ENCODE measurements at regions not wholly inside any gene's neighbourhood (a gene's known extent, or its start where the extent isn't known, plus 50 kb on each side); places are given as distances from the start of the nearest gene placed in this dataset.
A peak's percentile ranks its signal among the peaks of the same experiment; 100 is the strongest.
"Not testable (repeated sequence)": the region's sequence is repeated elsewhere in the genome, so short reads cannot be mapped to it uniquely, and the experiment has no call there.

GRCh38 chr1:222938986-222939385 is 124.1 kb downstream of the DISP1 start:
- no peak overlapping the region for H3K4me3 ChIP-seq (ENCODE audit: low read depth, low read length)
- DNase-seq (ENCODE audit: low read depth) = no peak

DNA sequence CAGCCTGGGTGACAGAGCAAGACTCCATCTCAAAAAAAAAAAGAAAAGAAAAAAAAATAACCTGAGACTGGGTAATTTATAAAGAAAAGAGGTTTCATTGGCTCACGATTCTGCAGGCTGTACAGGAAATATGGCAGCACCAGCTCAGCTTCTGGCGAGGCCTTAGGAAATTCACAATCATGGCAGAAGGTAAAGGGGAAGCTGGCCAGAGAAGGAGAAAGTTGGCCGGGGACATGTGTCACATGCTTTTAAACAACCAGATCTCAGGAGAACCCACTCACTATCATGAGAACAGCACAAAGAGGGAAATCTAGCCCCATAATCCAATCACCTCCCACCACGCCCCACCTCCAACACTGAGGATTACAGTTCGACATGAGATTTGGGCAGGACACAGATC is 125.3 kb downstream of the DISP1 start:
- no peak overlapping the region for H3K4me3 ChIP-seq (ENCODE audit: low read depth, low read length)
- no peak for DNase-seq (ENCODE audit: low read depth)

- no peak overlapping the region for H3K4me3 ChIP-seq (ENCODE audit: low read depth, low read length)
Observed at GRCh38 chr1:222940906-222941305, 126.1 kb downstream of the DISP1 start.

DNA sequence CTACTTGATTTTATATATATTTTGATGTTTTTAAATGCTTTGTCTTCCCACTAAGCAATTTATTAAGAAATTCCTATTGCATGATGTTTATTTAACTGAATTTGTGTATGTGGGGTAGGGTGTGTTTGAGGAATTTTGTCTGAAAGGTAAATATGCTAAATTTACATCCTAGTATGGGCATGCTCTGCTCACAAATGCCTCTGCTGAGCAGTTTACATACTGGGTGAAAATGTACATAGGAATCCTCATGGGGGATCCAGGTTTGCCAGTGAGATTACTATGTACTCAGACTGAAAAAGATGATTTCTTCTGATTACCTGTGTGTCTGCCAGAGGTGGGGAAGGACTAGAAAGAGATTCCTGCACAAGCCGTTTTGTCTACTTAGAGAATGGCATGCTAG is 126.6 kb downstream of the DISP1 start:
- DNase-seq (ENCODE audit: low read depth) = no peak
- no peak overlapping the region for H3K4me3 ChIP-seq (ENCODE audit: low read depth, low read length)

More at GRCh38 chr1:222940906-222941305, 126.1 kb downstream of the DISP1 start:
- no peak for DNase-seq (ENCODE audit: low read depth)

- no peak overlapping the region for H3K4me3 ChIP-seq (ENCODE audit: low read depth, low read length)
- DNase-seq (ENCODE audit: low read depth) = no peak
Observed at GRCh38 chr1:222946436-222946835, 131.6 kb downstream of the DISP1 start.

DNA sequence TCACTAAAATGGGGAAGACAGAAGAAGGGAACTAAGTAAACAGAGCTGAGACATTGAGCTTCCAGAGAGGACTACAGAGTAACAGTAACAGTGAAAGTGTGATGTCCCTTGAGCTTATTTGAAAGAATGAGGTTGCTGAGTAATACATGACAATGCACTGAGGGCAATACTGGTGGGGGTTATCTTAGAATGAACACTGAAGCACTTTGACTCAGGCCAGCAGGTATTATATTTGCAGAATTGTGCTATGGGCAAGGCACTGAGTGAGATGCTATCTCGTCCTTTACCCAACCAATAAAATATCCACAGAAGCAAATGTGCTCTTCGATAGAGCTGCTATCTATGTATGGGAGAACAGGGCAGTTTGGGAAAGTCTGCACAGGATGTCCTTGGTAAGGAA is 133.2 kb downstream of the DISP1 start:
- no peak overlapping the region for H3K4me3 ChIP-seq (ENCODE audit: low read depth, low read length)

DNA sequence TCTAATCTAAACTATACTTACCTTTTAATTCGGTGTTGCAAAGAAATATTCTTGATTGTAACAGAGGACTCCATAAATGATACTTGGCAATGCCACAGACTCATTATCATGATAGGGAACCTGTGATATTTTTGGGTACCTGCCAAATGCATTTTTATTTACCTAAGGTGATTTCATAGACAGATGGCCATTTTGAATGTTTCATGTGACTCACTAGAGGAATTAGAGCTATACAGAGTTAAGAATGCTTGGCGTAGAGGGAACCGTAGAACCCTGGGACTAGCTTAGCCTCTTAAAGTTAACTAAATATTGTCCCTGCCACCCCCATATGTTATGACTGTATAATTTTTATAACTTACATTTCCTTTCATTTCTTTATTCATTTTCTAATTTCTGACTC is 136.1 kb downstream of the DISP1 start:
- DNase-seq (ENCODE audit: low read depth) = no peak
- H3K4me3 ChIP-seq (ENCODE audit: low read depth, low read length) = no peak overlapping the region

More for the DNA sequence above, 133.2 kb downstream of the DISP1 start:
- no peak for DNase-seq (ENCODE audit: low read depth)

DNA sequence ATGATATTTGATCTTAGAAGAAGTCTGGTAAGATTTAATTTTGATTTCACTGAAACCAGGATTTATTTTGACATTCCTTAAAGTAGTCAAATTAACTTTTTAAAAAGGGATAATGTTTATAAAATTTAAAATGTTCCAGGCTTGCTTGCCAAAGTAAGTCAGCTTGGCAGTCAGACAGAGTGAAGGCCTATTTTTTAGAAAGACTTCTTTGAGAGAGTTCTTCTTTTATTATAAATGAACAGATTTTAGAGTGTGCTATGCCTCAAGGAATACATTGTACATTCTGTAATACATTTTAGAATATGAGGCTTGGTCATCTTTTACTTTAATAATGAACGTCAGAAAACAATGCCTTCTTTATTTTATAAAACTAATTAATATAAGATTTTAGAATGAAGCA is 138.7 kb downstream of the DISP1 start:
- no peak for DNase-seq (ENCODE audit: low read depth)
- H3K4me3 ChIP-seq (ENCODE audit: low read depth, low read length) = no peak overlapping the region

DNA sequence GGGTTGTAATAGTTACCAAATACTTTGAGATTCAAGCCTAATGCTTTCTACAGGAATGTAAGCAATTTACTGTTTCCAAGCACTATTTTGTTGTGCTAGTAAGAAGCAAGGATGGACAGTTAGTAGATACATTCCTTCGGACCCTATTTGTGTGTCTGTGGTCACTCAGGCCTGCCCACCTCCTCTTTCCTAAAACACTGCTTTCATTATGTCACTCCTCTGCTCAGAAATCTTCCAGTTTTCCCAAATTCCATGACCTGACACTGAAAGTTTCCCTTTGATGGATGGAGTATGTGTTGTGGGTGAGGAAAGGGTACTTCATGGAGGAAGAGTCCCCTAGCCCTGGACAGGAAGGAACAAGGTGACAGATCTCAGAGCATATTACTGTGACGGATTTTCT is 141.1 kb downstream of the DISP1 start:
- DNase-seq (ENCODE audit: low read depth) = no peak
- H3K4me3 ChIP-seq (ENCODE audit: low read depth, low read length) = no peak overlapping the region

DNA sequence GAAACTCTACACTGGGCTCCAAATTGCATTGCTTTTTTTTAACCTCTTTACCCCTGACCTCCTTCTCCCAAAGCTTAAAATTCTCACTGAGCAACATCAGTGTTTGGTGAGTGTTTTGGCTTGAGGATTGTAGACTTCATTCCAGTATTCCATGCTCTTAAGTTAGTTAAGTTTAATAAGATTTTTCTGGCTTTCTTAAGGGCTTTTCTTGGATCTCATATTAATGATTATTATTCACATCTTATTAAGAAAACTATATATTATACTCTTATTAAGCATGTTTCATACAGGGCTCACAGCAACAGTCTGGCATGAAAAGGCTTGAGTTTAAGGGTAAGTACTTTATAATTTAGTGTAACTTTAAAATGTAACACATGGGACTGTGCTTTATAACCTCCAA is 141.8 kb downstream of the DISP1 start:
- DNase-seq (ENCODE audit: low read depth) = no peak
- H3K4me3 ChIP-seq (ENCODE audit: low read depth, low read length) = no peak overlapping the region

DNA sequence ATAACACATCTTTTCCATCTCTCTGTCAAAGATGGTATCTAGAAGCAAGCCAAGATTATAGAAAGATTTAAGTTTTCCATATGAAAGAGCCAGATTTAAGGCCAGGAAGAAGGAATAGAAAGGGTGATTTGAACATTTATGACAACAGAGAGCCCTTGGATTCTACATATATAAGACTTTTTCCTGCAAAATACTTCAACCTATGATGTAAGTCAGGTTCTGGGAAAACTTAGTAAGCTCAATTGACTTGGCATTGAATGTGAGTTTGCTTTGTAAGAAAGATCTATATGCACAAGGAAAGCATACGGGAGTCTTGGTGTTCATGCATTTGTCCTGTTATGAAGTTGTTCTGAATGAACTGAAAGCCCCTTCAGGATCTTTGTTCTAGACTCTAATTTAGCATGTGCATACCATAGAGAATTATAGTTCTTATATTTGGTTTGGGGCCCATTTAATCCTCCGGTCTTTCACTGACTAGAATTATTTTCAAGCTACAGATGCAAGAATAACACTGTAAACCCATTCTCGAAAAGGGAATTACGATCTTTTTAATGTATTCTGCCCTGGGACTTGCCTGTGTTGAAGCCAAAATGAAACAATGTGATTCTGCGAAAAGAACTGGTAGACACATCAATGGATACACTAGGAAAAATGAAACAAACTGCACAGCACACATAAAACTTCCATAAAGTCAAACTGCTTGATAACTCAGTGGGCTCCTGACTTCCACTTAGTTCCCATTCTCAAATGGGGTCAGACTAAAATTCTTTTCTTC is 152.8 kb downstream of the DISP1 start:
- no peak overlapping the region for H3K4me3 ChIP-seq (ENCODE audit: low read depth, low read length)
- DNase-seq (ENCODE audit: low read depth) = peak; percentile 6

- H3K4me3 ChIP-seq (ENCODE audit: low read depth, low read length) = no peak overlapping the region
- DNase-seq (ENCODE audit: low read depth) = no peak
Observed at GRCh38 chr1:222970040-222970439, 155.2 kb downstream of the DISP1 start.

- DNase-seq (ENCODE audit: low read depth) = no peak
- H3K4me3 ChIP-seq (ENCODE audit: low read depth, low read length) = no peak overlapping the region
Observed at GRCh38 chr1:222970711-222971110, 155.9 kb downstream of the DISP1 start.

GRCh38 chr1:222971146-222971545 is 156.3 kb downstream of the DISP1 start:
- DNase-seq (ENCODE audit: low read depth) = no peak
- H3K4me3 ChIP-seq (ENCODE audit: low read depth, low read length) = no peak overlapping the region

DNA sequence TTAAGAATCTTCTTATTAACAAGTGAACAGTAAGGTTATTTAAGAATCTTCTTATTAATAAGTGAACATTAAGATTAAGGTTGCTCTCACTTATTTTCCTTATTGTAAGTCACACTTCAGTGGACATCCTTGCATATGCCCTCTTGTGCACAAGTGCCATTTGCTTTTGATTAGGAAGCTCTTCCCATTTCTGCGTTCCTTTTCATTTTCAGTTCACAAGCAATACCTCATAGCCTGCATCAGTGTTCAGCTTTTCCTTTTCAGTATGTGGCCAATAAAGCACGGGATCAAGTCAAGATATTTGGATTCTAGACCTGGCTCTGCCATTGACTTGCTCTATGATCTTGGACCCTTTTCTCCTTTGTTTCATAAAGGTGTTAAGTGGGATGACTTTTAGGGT is 158.7 kb downstream of the DISP1 start:
- H3K4me3 ChIP-seq (ENCODE audit: low read depth, low read length) = no peak overlapping the region
- no peak for DNase-seq (ENCODE audit: low read depth)

GRCh38 chr1:222974496-222974895 is 159.7 kb downstream of the DISP1 start:
- H3K4me3 ChIP-seq (ENCODE audit: low read depth, low read length) = no peak overlapping the region
- DNase-seq (ENCODE audit: low read depth) = peak; percentile 90

- DNase-seq (ENCODE audit: low read depth) = peak; percentile 8
Observed at GRCh38 chr1:222975472-222976122, 160.8 kb downstream of the DISP1 start.

GRCh38 chr1:222976453-222976852 is 161.6 kb downstream of the DISP1 start:
- peak; percentile 10 for DNase-seq (ENCODE audit: low read depth)
- H3K4me3 ChIP-seq (ENCODE audit: low read depth, low read length) = no peak overlapping the region

More at GRCh38 chr1:222975472-222976122, 160.8 kb downstream of the DISP1 start:
- no peak overlapping the region for H3K4me3 ChIP-seq (ENCODE audit: low read depth, low read length)

DNA sequence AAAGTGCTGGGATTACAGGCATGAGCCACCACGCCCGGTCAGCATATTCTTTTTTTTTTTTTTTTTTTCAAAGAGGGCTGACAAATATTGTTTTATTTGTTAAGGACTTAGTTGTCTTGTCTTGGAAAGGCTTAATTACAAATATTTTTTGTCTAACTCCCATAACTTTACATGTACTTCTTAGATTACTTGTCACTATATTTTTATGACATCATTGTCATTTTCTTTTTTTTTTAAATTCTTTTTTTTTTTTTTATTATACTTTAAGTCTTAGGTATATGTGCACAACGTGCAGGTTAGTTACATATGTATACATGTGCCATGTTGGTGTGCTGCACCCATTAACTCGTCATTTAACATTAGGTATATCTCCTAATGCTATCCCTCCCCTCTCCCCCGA is 162.5 kb downstream of the DISP1 start:
- H3K4me3 ChIP-seq (ENCODE audit: low read depth, low read length); DNase-seq (ENCODE audit: low read depth): not testable (repeated sequence)

DNA sequence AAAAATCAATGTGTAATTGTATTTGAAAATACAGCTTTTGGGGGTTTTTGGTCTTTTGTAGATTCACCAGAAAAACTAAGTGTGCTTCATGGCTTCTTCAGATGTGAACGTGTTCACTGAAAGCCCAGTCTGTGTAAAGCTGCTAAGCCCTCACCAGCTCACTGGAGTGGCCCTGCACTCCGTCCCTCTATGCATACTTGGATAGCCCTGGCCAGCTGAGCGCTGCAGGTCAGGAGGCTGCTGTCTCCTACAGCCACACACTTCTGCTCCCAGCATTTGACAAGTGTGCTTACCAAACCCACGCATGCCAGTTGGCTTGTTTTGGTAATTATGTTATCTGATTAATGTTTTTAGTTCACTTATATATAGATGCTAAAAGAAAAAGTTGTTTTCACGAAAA is 163.5 kb downstream of the TLR5 start:
- H3K4me3 ChIP-seq (ENCODE audit: low read depth, low read length) = no peak overlapping the region
- DNase-seq (ENCODE audit: low read depth) = no peak

DNA sequence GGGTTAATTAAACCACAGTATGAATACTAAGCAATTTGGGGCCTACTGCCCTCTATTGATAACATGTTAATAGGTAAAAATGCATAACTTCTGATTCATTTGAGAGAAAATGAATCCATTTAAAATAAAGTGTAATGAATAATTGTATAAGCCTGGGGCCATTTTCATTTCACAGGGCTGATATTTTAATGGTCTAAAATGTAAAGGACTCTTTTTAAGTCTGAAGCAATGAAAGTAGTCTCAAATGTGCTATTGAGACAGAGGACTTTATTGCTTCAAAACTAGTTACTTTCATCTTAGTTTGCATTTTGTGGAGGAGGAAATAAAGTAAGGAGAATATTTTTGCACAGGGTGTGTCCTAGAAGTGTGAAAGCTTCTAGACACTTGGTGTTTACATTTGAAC is 155.4 kb downstream of the TLR5 start:
- DNase-seq (ENCODE audit: low read depth) = no peak
- H3K4me3 ChIP-seq (ENCODE audit: low read depth, low read length) = no peak overlapping the region
